HG03108 (cell line): ENCODE measurements at regions not wholly inside any gene's neighbourhood (a gene's known extent, or its start where the extent isn't known, plus 50 kb on each side); places are given as distances from the start of the nearest gene placed in this dataset.

Experiments
- ATAC-seq: cut with Tn5 transposase; IDR thresholded peaks from one replicate; pipeline ENCODE4 v1.9.1; 2021; ENCODE audit warnings: moderate library complexity; ENCODE audit not compliant: unreplicated experiment

DNA sequence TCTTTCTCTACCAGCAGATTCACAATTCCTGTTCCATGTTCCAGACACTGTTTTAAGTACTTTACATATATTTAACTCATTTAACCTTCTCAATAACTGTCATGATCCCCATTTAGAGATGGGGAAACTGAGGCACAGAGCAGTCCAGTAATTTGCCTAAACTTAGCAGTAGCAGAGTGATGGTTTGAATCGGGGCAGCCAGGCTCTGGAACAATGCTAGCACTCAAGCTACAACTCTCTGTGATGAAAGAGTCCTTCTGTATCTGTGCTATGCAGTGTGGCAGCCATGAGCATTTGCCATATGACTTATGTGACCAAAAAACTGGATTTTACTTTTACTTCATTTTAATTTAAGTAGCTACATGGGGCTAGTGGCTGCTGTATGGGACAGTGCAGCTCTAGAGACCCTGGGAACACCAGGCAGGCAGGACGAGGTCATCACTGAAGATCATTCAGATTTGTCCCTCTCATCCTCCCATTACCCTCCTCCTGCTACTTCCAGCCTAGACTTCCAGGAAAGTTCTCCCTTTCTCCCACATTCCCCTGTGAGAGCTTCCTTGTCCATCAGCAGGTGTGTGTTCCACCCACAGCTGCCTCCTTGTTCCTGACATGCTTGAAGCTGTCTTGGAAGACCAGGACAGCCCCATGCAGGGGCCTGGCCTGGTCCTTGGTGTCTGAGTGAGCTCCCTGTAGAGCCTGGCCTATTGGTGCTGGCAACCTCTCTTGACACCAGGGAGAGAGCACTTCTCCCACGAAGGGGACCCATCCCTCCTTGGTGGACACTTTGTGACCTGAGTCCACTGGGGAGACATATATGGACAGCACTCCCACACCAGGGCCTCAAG, 157.0 kb downstream of the MRPL14 start:
- ATAC-seq = no peak

DNA sequence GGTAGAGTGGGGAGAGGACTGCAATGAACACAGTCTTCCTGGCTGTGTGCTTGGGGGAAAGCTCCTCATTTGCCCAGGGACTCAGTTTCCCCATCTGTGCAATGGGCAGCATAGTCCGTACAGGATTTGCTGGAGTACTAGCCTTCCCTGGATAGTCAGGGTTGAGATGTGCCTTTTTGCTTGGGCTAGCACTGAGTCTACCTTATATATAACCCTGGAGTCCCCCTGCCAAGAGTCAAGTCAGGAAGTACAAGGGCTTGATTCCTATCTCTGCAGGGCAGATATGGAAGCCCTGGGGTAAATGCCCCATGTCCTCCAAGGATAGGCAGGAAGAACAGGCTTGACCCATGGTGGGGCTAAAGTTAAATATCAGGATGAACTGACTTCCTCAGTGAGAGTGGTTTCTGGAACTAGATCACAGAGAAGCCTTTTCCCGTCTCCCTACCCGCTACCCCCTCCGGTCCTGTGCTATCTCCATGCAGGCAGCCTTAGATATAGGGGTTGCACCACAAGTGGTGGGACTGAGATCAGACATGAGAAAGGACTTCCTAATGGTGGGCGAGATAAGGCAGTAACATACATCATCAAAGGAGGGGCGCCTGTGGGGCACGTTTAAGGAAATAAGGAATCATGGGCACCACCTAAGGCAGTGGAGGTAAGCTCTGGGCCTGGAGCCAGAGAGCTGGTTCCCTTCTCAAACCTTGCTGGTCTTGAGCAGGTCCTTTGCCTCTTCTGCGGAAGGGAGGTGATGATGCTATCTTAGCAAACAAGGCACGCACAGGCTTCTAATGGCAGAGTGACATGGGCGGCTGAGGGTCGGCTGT, 157.9 kb downstream of the MRPL14 start:
- no peak for ATAC-seq

DNA sequence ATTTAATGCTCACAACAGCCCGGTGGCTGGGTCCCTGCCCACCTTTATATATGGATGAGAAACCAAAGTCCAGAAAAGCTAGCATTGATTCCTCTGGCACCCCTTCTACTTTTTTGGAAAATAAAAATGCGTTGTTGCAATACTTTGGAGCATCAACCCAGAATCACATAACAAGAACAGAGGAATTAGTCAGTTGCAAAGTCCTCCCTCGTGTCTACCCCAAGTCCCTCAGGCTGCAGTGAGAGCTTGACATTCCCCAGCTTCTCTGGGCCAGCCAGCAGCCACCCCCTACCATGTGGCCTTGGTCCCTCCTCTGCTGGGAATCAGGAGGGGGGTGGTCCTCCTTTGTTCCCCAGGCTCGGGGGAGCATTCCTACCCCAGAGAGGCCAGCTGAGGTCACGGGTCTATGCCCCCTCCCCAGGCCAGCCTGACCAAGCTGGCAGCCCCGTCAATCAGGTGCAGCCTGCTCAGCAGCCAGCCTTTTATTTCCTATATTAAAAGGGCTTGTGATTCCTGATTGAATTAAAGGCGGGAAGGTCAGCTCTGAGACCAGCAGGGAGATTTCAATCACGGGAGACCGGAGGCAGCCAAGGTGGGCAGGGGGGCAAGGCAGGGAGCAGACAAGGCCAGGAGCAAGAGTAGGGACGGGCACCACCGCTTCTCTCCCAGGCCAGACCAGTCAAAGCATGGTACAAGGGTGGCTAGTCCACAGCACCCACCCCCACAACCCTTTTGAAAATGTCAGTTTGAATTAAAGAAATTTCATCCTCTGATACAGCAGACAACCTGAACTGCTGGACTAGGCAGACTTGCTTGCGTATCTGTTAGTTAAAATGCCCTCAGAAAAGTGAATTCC, 158.9 kb downstream of the MRPL14 start:
- no peak for ATAC-seq

DNA sequence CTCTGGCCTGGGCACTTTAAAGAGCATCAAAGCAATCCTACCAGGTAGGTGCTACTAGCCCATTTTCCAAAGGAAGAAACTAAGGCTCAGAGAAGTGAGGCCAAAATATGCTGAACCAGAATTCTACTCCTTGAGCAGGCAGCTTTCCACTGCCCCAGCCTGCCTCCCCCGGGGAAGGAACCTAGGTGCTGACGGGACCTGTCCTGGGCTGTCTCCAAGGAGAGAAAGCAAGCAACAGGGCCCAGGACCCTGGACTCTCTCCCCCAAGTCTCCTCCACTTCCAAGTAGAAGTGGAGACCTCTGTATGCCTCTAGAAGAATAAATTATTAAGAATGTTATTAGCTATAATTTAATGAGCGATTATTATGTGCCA, 159.5 kb downstream of the MRPL14 start:
- ATAC-seq = no peak

DNA sequence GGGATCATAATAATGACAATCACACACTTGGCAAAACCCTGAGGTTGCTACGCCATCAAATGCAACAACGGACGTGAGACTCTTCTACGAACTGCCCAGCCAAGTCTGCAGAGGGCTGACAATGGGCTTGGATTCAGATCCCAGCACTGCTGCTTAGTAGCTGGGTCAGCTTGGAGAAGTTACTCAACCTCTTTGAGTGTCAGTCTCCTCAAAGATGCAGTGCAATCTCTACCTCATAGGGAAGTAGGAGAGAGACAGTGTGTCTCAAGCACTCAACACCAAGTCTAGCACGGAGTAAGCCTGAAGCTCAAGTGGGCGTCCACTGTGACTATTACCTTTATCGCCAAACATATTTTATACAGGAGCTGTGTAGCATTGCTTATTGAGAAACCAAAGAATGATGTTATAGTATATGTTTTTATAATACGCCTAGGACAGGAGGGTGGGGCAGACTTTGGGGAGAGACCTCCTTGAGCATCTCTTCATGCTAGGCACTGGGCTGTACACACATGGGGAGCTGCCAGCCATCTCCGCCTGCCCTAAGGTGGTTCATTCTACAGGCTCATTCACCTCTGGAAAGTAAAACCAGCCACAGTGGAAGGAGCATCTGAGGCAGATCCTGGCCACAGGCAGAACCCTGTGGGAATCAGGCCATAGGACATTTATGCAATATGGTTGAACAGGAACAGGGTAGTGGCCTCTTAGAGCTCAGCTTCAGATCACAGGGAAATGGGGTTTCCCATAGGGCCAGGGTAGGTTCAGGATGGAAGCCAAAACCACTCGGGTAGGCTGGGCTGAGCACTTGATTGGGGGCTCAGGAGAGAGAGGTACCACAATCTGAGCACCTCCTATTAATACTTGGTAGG, 160.2 kb downstream of the MRPL14 start:
- no peak for ATAC-seq

DNA sequence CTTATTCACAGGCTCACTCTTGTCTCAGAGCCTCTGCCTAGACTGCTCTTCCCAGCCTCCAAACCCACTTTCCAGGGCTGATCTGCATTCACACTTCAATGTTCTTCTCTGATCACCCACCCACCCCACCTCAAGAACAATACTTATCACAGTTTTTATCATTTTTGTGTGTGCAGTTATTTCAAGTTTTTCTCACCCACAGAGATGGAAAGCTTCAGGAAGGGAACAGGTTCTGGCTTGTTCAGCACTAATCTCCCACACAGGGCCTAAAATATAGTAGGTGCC, 160.9 kb downstream of the MRPL14 start:
- no peak for ATAC-seq

DNA sequence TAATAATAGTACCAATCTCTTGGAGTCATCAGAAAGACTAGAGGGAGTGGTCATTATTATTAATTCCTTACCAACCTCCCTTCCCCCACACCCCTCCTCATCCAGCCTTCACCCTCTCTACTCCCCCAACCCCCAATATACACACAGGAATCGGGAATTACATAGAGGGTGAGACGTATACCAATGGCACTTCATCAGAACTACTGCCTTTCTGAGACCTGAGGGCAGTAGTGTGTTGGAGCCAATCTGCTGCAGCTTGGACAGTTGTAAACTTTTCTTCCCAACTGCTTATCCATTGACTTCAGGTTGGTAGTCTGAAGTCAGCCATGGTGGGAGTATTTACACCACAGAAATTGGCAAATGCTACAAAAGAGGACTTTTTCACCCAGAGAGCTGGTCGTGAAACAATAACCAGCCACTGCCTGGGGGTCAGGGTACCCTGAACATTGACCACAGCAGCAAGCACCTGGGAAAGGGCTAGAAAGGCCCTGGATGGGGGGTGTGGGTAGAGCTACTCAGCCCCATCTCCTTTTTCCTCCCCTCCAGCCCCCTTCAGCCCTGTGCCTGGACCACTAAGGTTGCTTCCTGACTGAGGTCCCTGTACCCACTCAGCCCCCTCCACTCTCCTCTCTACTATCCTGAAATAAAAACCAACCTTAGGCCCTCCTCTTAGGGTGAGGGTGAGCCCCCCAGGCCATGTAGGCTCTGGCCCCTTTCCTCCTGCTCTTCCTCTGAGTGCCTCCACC, 161.5 kb downstream of the MRPL14 start:
- no peak for ATAC-seq

DNA sequence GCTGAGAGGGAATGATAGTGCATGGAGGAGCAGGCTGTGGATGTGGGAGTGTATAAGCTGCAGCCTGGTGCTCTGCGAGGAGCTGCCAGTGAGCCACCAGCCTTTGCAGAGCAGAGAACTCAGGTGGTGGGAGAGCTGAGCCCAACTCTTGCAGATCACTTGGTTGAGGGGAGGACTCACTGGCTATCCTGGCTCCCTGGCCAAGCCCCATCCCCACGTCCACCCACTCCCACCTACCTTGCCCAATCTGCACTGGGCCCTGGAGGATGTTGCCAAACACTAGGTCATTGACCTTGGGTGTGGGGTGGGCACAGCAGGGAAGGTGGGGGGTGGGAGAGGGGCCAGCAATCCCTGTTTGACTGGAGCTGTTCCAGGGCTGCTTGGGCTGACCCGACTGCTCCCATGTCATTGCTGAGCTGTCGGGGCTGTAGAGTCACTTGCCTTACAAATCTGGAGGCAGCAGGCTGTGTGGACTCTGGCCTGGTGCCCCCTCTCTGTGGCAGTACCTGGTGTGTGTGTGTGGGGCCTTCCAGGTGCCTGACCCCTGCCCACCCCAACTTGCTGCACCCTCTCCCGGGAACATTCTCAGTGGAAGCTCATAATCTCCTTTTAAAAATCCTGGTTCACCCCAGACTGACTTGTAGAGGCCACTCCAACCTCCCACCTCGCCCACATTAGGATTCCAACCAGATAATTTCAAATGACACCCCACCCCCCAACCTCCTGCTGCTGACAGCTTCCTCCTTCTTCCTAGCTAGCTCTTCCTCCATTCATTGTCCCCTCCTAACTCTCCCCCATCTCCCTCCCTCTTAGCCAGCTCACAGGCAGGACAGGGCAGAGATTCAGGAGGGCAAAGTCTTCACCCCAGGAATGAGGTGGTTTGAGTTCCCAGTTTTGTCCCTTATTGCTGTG, 162.3 kb downstream of the MRPL14 start:
- no peak for ATAC-seq

DNA sequence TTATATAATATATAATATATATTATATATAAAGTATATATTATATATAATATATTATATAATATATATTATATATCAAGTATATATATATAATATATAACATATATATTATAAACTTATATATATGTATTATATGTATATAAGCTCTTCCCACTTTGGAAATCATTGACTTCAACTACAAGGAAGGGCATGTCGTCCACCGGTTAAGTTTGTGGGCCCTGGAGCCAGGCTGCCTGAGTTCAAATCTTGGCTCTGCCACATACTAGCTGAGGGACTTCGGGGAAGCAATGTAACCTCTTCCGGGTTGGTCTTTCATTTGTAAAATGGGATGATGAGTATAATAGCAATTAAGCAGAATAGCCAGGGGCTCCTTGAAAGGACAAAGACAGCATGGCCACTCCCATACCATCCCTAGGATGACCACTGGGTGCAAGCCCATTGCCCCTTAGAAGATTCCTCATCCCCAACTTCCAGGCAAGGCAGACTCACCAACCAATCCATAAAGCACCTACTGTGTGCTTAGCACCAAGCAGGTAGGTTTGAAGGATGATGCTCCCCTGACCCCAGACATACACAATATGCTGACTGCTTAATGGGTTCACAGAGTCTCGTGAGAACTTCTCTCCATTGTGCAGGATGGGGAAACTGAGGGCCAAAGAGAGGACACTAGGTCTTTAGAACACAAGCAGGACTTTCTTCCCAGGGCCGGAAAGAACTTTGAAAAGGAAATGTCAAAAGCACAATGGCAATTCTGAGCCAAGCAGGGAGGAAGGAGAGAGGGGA, 163.2 kb downstream of the MRPL14 start:
- no peak for ATAC-seq

DNA sequence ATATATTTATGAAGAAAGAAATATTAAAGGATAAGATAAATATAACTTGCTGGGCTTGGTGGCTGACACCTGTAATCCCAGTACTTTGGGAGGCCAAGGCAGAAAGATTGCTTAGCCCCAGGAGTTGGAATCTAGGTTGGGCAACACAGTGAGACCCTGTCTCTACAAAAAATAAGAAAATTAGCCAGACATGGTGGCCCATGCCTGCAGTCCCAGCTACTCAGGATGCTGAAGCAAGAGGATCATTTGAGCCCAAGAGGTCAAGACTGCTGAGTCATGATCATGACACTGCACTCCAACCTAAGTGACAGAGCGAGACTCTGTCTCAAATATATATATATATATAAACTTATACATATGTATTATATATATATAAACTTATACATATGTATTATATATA, 164.0 kb downstream of the MRPL14 start:
- ATAC-seq = no peak

DNA sequence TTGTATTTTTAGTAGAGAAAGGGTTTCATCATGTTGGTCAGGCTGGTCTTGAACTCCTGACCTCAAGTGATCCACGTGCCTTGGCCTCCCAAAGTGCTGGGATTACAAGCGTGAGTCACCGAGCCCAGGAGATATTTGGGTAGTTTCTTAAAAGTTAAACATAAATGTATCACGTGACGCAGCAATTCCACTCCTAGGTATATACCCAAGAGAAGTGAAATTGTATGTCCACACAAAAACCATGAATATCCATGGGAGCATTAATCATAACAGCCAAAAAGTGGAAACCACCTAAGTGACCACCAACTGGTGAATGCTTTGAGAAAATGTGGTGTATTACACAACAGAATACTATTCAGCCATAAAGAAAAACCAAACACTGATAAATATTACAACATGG, 164.8 kb downstream of the MRPL14 start:
- ATAC-seq = no peak

DNA sequence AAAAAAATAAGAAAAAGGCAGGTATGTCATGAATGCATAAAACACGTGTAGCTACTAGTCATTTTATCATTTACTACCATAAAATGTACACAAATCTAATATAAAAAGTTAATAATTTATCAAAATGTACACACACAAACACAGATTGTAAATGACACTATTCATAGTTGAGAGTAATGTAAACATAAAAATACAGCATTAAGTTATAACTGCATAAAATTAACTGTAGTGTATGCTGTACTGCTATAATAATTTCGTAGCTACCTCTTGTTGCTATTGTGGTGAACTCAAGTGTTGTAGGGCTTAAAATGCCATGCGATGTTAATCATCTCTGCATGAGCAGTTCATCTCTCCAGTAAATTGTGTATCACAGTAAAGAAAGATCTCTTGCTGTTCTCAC, 170.0 kb downstream of the MRPL14 start:
- no peak for ATAC-seq

DNA sequence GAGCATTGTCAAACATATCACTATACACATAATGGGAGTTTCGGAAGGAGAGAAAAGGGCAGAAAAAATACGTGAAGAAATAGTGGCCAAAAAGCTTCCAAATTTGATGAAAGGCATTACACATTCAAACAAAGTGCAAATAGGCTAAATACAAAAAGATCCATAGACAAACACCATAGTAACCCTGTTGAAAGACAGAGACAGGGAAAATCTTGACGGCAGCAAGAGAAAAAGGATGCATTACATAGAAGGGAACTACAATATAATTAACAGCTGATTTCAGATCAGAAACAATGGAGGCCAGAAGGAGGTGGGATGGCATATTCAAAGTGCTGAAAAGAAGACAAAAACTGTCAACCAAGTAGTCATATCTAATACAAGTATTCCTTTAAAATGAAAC, 170.8 kb downstream of the MRPL14 start:
- no peak for ATAC-seq

DNA sequence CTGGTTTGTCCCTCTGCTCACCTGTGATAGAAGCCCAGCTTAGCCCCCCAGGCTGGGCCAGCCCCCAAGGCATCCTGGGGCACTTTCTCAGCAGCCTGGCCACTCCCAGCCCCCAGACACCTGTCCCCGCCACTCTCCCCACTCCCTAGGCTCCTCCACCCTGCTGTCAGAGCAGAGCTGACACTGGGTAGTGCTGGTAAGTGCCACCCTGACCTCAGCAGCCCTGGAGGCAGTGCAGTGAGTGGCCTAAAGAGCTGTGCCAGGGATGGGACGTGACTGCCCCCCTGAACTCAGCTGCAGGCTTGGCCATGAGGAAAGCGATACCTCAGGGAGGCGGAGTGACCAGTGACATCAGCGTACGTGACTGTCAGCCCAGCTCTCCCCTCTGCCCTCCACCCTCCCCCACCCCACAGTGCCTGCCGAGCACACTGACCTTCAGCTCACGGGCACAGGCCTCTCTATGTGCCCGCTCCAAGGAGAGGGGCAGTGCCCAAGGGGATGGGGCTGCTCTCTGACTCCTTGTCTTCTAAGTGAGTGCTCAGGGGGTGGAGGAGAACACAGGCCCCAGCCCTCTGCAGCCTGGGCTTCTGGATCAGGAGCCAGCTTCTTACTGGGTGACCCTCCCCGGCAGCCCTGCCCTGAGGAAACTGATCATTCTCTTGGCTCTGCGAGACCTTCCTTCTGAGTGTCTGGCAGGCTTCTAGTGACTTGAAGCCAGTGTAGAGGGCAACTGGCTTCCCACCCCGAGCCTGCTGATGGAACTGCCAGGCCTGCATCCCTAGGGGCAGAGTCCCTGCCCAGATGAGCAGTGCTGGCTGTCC, 172.7 kb downstream of the MRPL14 start:
- no peak for ATAC-seq

DNA sequence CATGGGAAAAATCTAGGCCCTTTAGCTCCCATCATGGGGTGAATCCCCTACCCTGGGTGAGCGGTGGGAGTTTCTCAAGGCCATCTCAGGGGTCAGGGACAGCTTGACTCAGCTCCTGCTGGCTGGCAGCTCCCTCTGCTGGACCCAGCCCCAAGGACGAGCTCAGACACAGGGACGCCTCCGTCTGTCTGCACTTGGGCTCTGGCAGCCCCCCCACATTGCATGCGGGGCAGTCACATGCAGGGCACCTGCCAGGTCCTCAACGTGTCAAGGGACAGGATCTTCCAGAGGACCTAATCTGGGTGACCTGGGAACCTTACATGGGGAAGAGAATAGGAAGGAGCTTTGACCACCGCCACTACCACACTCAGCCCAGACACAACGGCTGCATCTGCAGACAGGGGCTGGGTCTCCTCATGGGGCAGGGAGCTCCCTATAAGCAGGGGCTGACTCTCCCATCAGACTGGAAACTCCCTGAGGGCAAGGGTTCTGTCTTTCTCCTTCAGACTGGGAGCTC, 173.4 kb downstream of the MRPL14 start:
- ATAC-seq = no peak

DNA sequence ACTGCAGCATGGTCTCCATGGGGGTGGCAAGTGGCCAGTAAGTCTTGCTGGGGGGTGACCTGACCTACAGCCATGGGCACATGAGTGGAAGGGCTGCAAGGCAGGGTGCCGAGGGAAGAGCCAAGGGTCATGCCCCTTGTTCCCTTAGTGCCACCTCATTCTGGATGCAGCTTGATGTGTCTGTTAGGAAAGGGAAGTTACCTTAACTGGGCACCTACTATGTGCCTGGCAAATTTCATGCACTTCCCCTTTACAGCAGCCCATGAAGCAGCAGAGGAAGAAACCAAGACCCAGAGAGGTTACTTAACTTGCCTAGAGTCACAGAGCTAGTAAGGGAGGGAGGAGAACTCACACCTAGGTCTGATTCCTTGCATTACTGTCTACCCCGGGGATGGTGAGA, 174.0 kb downstream of the MRPL14 start:
- no peak for ATAC-seq

DNA sequence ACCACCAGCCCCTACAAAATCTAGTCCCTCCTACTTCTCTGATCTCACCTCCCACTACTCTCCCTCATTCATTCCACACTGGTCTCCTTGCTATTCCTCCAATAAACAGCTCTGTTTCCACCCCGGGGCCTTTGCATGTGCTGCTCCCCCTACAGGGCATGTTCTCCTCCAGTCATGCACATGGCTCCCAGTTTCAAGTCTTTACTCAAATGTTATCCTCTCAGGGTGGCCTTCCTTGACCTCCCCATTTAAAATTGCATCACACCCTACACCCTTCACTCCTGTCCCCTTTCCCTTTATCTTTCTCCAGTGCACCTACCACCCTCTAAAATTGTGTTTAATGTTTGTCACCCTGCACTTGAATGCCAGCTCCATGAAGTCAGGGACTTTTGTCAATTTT, 174.5 kb downstream of the MRPL14 start:
- ATAC-seq = no peak
